ENCODE measurements at regions not wholly inside any gene's neighbourhood (a gene's known extent, or its start where the extent isn't known, plus 50 kb on each side); places are given as distances from the start of the nearest gene placed in this dataset.
A peak's percentile ranks its signal among the peaks of the same experiment; 100 is the strongest.

GRCh38 chr5:129216001-129216400, 121.5 kb downstream of the ISOC1 start:
- Histone ChIP-seq H3K23ac (ENCODE audit: low read length) (no peak overlapping the region), H4K8ac (ENCODE audit: low read depth, low read length) (no peak overlapping the region), H3K27ac (ENCODE audit: low read depth, low read length) (no peak overlapping the region), H3K18ac (ENCODE audit: low read length) (no peak overlapping the region), H3K36me3 (ENCODE audit: control insufficient read depth in 1 of 2, insufficient read depth in 2 of 2, low read length in 2 of 2) (no peaks in the 10 kb centered on the region), H3K4me2 (ENCODE audit: low read length) (no peak overlapping the region), H3K4me1 (ENCODE audit: control insufficient read depth in 1 of 2, insufficient read depth in 2 of 2, low read length in 2 of 2) (no peaks in the 10 kb centered on the region), H2BK5ac (ENCODE audit: low read depth, low read length, poor library complexity) (no peak overlapping the region), H4K12ac (ENCODE audit: low read depth, low read length) (no peak overlapping the region), H2BK12ac (ENCODE audit: low read length) (no peak overlapping the region), H3K14ac (ENCODE audit: low read length) (no peak overlapping the region), H3K9me3 (ENCODE audit: insufficient read depth, low read depth, low read length) (peaks cover 2% of the 10 kb centered on the region), H3K4me3 (ENCODE audit: low read depth, low read length) (no peak overlapping the region), H3K4ac (ENCODE audit: low read depth, low read length) (no peak overlapping the region), H2BK120ac (ENCODE audit: insufficient read depth, low read length, poor library complexity) (no peak overlapping the region), H3K79me1 (ENCODE audit: low read length) (no peaks in the 10 kb centered on the region), H3K27me3 (ENCODE audit: insufficient read depth, low read length) (no peaks in the 10 kb centered on the region), H4K91ac (ENCODE audit: low read depth, low read length) (no peak overlapping the region), H3K79me2 (ENCODE audit: control insufficient read depth, insufficient read depth, low read length, poor library complexity) (no peaks in the 10 kb centered on the region), H3K9ac (ENCODE audit: low read length) (peak overlapping the region; percentile 40), H2AK5ac (ENCODE audit: low read length) (no peak overlapping the region), H2AFZ (ENCODE audit: insufficient read depth, low read length, poor library complexity) (no peak overlapping the region)
- DNase-seq, result no peak
- no CpG with 5 or more reads among the region's 6 CpGs for WGBS (ENCODE audit: extremely low coverage, insufficient coverage, insufficient read length)

- H3K18ac ChIP-seq (ENCODE audit: low read length), result no peak overlapping the region
- no peak overlapping the region for H3K23ac ChIP-seq (ENCODE audit: low read length)
- no peak overlapping the region for H3K4me2 ChIP-seq (ENCODE audit: low read length)
- H3K36me3 ChIP-seq (ENCODE audit: control insufficient read depth in 1 of 2, insufficient read depth in 2 of 2, low read length in 2 of 2), result no peaks in the 10 kb centered on the region
- no CpG with 5 or more reads among the region's 3 CpGs for WGBS (ENCODE audit: extremely low coverage, insufficient coverage, insufficient read length)
- DNase-seq, result no peak
- no peaks in the 10 kb centered on the region for H3K4me1 ChIP-seq (ENCODE audit: control insufficient read depth in 1 of 2, insufficient read depth in 2 of 2, low read length in 2 of 2)
- no peak overlapping the region for H3K9ac ChIP-seq (ENCODE audit: low read length)
- H3K14ac ChIP-seq (ENCODE audit: low read length), result no peak overlapping the region
- H2BK120ac ChIP-seq (ENCODE audit: insufficient read depth, low read length, poor library complexity), result no peak overlapping the region
- no peak overlapping the region for H2AFZ ChIP-seq (ENCODE audit: insufficient read depth, low read length, poor library complexity)
- peaks cover 2% of the 10 kb centered on the region for H3K9me3 ChIP-seq (ENCODE audit: insufficient read depth, low read depth, low read length)
- H2BK5ac ChIP-seq (ENCODE audit: low read depth, low read length, poor library complexity), result no peak overlapping the region
- no peaks in the 10 kb centered on the region for H3K79me1 ChIP-seq (ENCODE audit: low read length)
- no peak overlapping the region for H4K91ac ChIP-seq (ENCODE audit: low read depth, low read length)
- no peak overlapping the region for H3K27ac ChIP-seq (ENCODE audit: low read depth, low read length)
- no peak overlapping the region for H3K4me3 ChIP-seq (ENCODE audit: low read depth, low read length)
- no peaks in the 10 kb centered on the region for H3K79me2 ChIP-seq (ENCODE audit: control insufficient read depth, insufficient read depth, low read length, poor library complexity)
- H3K4ac ChIP-seq (ENCODE audit: low read depth, low read length), result no peak overlapping the region
- no peak overlapping the region for H2AK5ac ChIP-seq (ENCODE audit: low read length)
- no peak overlapping the region for H2BK12ac ChIP-seq (ENCODE audit: low read length)
- no peak overlapping the region for H4K8ac ChIP-seq (ENCODE audit: low read depth, low read length)
- H3K27me3 ChIP-seq (ENCODE audit: insufficient read depth, low read length), result no peaks in the 10 kb centered on the region
- no peak overlapping the region for H4K12ac ChIP-seq (ENCODE audit: low read depth, low read length)
These were observed 122.6 kb downstream of the ISOC1 start for GRCh38 chr5:129217179-129217578.

GRCh38 chr5:129223178-129223577, 128.6 kb downstream of the ISOC1 start:
- Histone ChIP-seq H3K79me2 (ENCODE audit: control insufficient read depth, insufficient read depth, low read length, poor library complexity) (no peaks in the 10 kb centered on the region), H3K36me3 (ENCODE audit: control insufficient read depth in 1 of 2, insufficient read depth in 2 of 2, low read length in 2 of 2) (no peaks in the 10 kb centered on the region), H3K4me3 (ENCODE audit: low read depth, low read length) (no peak overlapping the region), H4K12ac (ENCODE audit: low read depth, low read length) (no peak overlapping the region), H3K4ac (ENCODE audit: low read depth, low read length) (no peak overlapping the region), H3K23ac (ENCODE audit: low read length) (no peak overlapping the region), H2AFZ (ENCODE audit: insufficient read depth, low read length, poor library complexity) (no peak overlapping the region), H3K4me1 (ENCODE audit: control insufficient read depth in 1 of 2, insufficient read depth in 2 of 2, low read length in 2 of 2) (no peaks in the 10 kb centered on the region), H4K91ac (ENCODE audit: low read depth, low read length) (no peak overlapping the region), H2BK12ac (ENCODE audit: low read length) (no peak overlapping the region), H3K14ac (ENCODE audit: low read length) (no peak overlapping the region), H3K9me3 (ENCODE audit: insufficient read depth, low read depth, low read length) (no peaks in the 10 kb centered on the region), H2AK5ac (ENCODE audit: low read length) (no peak overlapping the region), H2BK120ac (ENCODE audit: insufficient read depth, low read length, poor library complexity) (no peak overlapping the region), H3K4me2 (ENCODE audit: low read length) (no peak overlapping the region), H4K8ac (ENCODE audit: low read depth, low read length) (no peak overlapping the region), H3K79me1 (ENCODE audit: low read length) (no peaks in the 10 kb centered on the region), H3K27ac (ENCODE audit: low read depth, low read length) (no peak overlapping the region), H2BK5ac (ENCODE audit: low read depth, low read length, poor library complexity) (no peak overlapping the region), H3K18ac (ENCODE audit: low read length) (no peak overlapping the region), H3K27me3 (ENCODE audit: insufficient read depth, low read length) (no peaks in the 10 kb centered on the region), H3K9ac (ENCODE audit: low read length) (no peak overlapping the region)
- no peak for DNase-seq
- no CpG with 5 or more reads among the region's 2 CpGs for WGBS (ENCODE audit: extremely low coverage, insufficient coverage, insufficient read length)

- no peak overlapping the region for H3K27ac ChIP-seq (ENCODE audit: low read depth, low read length)
- no peak overlapping the region for H4K12ac ChIP-seq (ENCODE audit: low read depth, low read length)
- no peak overlapping the region for H3K4me2 ChIP-seq (ENCODE audit: low read length)
- no peaks in the 10 kb centered on the region for H3K9me3 ChIP-seq (ENCODE audit: insufficient read depth, low read depth, low read length)
- no peak overlapping the region for H4K8ac ChIP-seq (ENCODE audit: low read depth, low read length)
- H3K4me1 ChIP-seq (ENCODE audit: control insufficient read depth in 1 of 2, insufficient read depth in 2 of 2, low read length in 2 of 2), result no peaks in the 10 kb centered on the region
- no peak overlapping the region for H3K4ac ChIP-seq (ENCODE audit: low read depth, low read length)
- no peak overlapping the region for H2AFZ ChIP-seq (ENCODE audit: insufficient read depth, low read length, poor library complexity)
- no peak overlapping the region for H2BK120ac ChIP-seq (ENCODE audit: insufficient read depth, low read length, poor library complexity)
- no peak overlapping the region for H3K23ac ChIP-seq (ENCODE audit: low read length)
- H3K36me3 ChIP-seq (ENCODE audit: control insufficient read depth in 1 of 2, insufficient read depth in 2 of 2, low read length in 2 of 2), result no peaks in the 10 kb centered on the region
- no peaks in the 10 kb centered on the region for H3K27me3 ChIP-seq (ENCODE audit: insufficient read depth, low read length)
- no peak for DNase-seq
- no peak overlapping the region for H3K14ac ChIP-seq (ENCODE audit: low read length)
- H3K79me2 ChIP-seq (ENCODE audit: control insufficient read depth, insufficient read depth, low read length, poor library complexity), result no peaks in the 10 kb centered on the region
- no CpG with 5 or more reads among the region's 3 CpGs for WGBS (ENCODE audit: extremely low coverage, insufficient coverage, insufficient read length)
- H2BK12ac ChIP-seq (ENCODE audit: low read length), result no peak overlapping the region
- no peak overlapping the region for H3K18ac ChIP-seq (ENCODE audit: low read length)
- no peak overlapping the region for H3K9ac ChIP-seq (ENCODE audit: low read length)
- no peak overlapping the region for H3K4me3 ChIP-seq (ENCODE audit: low read depth, low read length)
- H3K79me1 ChIP-seq (ENCODE audit: low read length), result no peaks in the 10 kb centered on the region
- no peak overlapping the region for H4K91ac ChIP-seq (ENCODE audit: low read depth, low read length)
- H2AK5ac ChIP-seq (ENCODE audit: low read length), result no peak overlapping the region
- H2BK5ac ChIP-seq (ENCODE audit: low read depth, low read length, poor library complexity), result no peak overlapping the region
These were observed 134.0 kb downstream of the ISOC1 start for GRCh38 chr5:129228577-129228976.
